HG03457 (cell line): ENCODE measurements at regions not wholly inside any gene's neighbourhood (a gene's known extent, or its start where the extent isn't known, plus 50 kb on each side); places are given as distances from the start of the nearest gene placed in this dataset.

ENCODE experiments used
- ATAC-seq: cut with Tn5 transposase; IDR thresholded peaks from one replicate; pipeline ENCODE4 v1.9.1; 2021; ENCODE audit warnings: moderate number of reproducible peaks; ENCODE audit not compliant: unreplicated experiment

GRCh38 chr3:168417016-168417415, 321.3 kb upstream of the GOLIM4 start:
- no peak for ATAC-seq

- no peak for ATAC-seq
Observed at GRCh38 chr3:168416446-168416845, 320.7 kb upstream of the GOLIM4 start.

GRCh38 chr3:168414149-168414548, 318.4 kb upstream of the GOLIM4 start:
- ATAC-seq: no peak

GRCh38 chr3:168407381-168407780, 311.7 kb upstream of the GOLIM4 start:
- ATAC-seq: no peak

GRCh38 chr3:168405288-168405687, 309.6 kb upstream of the GOLIM4 start:
- no peak for ATAC-seq

- ATAC-seq: no peak
Observed at GRCh38 chr3:168398371-168399025, 302.8 kb upstream of the GOLIM4 start.

- ATAC-seq: no peak
Observed at GRCh38 chr3:168396861-168397260, 301.1 kb upstream of the GOLIM4 start.

GRCh38 chr3:168395551-168395950, 299.8 kb upstream of the GOLIM4 start:
- no peak for ATAC-seq

GRCh38 chr3:168394439-168394838, 298.7 kb upstream of the GOLIM4 start:
- ATAC-seq: no peak

GRCh38 chr3:168386301-168386700, 290.6 kb upstream of the GOLIM4 start:
- no peak for ATAC-seq

- no peak for ATAC-seq
Observed at GRCh38 chr3:168384990-168385389, 289.3 kb upstream of the GOLIM4 start.

- no peak for ATAC-seq
Observed at GRCh38 chr3:168383573-168383972, 287.8 kb upstream of the GOLIM4 start.

- ATAC-seq: no peak
Observed at GRCh38 chr3:168371846-168372245, 276.1 kb upstream of the GOLIM4 start.

GRCh38 chr3:168364967-168365366, 269.2 kb upstream of the GOLIM4 start:
- ATAC-seq: no peak

GRCh38 chr3:168362661-168363247, 267.0 kb upstream of the GOLIM4 start:
- ATAC-seq: no peak

GRCh38 chr3:168362156-168362555, 266.4 kb upstream of the GOLIM4 start:
- ATAC-seq: no peak

GRCh38 chr3:168360993-168361392, 265.3 kb upstream of the GOLIM4 start:
- no peak for ATAC-seq

GRCh38 chr3:168342946-168343850, 247.5 kb upstream of the GOLIM4 start:
- no peak for ATAC-seq

- ATAC-seq: no peak
Observed at GRCh38 chr3:168341956-168342936, 246.5 kb upstream of the GOLIM4 start.

GRCh38 chr3:168341192-168341815, 245.6 kb upstream of the GOLIM4 start:
- ATAC-seq: no peak
